Pancreas (tissue), 10 donors: ENCODE measurements at regions not wholly inside any gene's neighbourhood (a gene's known extent, or its start where the extent isn't known, plus 50 kb on each side); places are given as distances from the start of the nearest gene placed in this dataset.

ENCODE experiments used
- ATAC-seq, 4 donors: fragments of 200-7000 bp; cut with Tn5 transposase; one replicate each; pipeline versions ENCODE4 v1.8.0 to v1.9.1; 2020; ENCODE audit warnings: mild to moderate bottlenecking in 4 of 4, moderate library complexity in 4 of 4
- DNase-seq, 6 donors: peaks; one replicate each; pipeline ENCODE4 v3.0.0-alpha.2; 2020
- FAIRE-seq: peaks from 2 replicates; lab custom pipeline; 2012; peaks lifted over from hg19 to GRCh38; lab: Jason Lieb, UNC
- H3K27ac ChIP-seq, 4 donors: fragments of 200-600 bp; sonication (generic); 1 replicate in 3 of 4; 2 replicates in 1 of 4; pipeline versions ENCODE4 v1.5.0 to v1.8.0; 2020
- H3K27me3 ChIP-seq, 4 donors: fragments of 200-600 bp; one replicate each; pipeline ENCODE4 v1.8.0; 2021
- H3K36me3 ChIP-seq, 3 donors: fragments of 200-600 bp; sonication (generic) in 1 of 3; one replicate each; pipeline versions ENCODE4 v1.5.0 to v1.8.0; 2020 to 2021
- H3K4me1 ChIP-seq, 3 donors: fragments of 200-600 bp; one replicate each; pipeline ENCODE4 v1.8.0; 2021
- H3K4me3 ChIP-seq, 4 donors: fragments of 200-600 bp; sonication (generic) in 2 of 4; one replicate each; pipeline versions ENCODE4 v1.5.0 to v1.8.0; 2020 to 2021
- H3K9me3 ChIP-seq, 4 donors: fragments of 200-600 bp; one replicate each; pipeline ENCODE4 v1.8.0; 2021
- WGBS, 2 donors: extraction: QIAGEN DNeasy Blood & Tissue Kit; methylation state at CpG; one replicate each; pipeline ENCODE4 v1.1.7; 2013; 5-methylcytosine and 5-hydroxymethylcytosine counted together
- intact Hi-C, 3 donors: fragments of 100-400 bp; cut with DNase I; formaldehyde crosslinking; loops; one replicate each; pipeline versions ENCODE4 v1.11.1 to v1.14.2; 2022
- TF ChIP-seq, protein P1 (sequence below), 4 donors: fragments of 200-600 bp; sonication (generic) in 3 of 4; IDR thresholded peaks; one replicate each; pipeline versions ENCODE4 v1.5.0 to v1.8.0; 2021; ENCODE audit warnings: antibody characterized with exemption in 4 of 4
- donor health status: healthy with polysubstance abuse.
- donor health status: DM: no; HTN: no; CAD: no; lungs with moderate emphysema.
- donor health status: DM: no; HTN: no; CAD: no.
- donor health status: control.
- donor health status: control.
- donor health status: Bipolar disorder and iron deficiency.
- donor health status: DM: yes; HTN: yes; CAD: no.
- donor health status: DM: no; HTN: no; CAD: no.
- donor health status: DM: no; HTN: no; CAD: no.
- donor health status: DM: yes; HTN: yes; CAD: no.

DNA sequence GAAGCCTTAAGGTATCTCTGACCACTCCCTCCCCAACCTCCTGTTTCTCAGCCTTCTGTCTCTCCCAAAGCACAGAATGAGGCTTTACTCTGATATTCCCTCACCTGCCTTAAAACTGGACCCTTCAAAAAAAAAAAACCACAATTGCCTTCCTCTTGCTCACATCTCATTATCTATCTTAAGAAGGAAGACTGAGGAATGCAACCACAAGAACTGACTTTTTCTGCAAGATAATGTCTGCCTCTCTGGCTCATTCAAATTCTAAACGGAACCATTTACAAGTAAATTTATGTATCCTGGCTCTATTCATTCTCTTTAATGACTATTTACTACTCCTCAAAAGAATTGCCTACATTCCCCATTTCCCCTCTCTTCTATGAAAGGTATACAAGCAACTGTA lies 545.5 kb upstream of the HTR2C start:
- TF ChIP-seq, protein P1, sequence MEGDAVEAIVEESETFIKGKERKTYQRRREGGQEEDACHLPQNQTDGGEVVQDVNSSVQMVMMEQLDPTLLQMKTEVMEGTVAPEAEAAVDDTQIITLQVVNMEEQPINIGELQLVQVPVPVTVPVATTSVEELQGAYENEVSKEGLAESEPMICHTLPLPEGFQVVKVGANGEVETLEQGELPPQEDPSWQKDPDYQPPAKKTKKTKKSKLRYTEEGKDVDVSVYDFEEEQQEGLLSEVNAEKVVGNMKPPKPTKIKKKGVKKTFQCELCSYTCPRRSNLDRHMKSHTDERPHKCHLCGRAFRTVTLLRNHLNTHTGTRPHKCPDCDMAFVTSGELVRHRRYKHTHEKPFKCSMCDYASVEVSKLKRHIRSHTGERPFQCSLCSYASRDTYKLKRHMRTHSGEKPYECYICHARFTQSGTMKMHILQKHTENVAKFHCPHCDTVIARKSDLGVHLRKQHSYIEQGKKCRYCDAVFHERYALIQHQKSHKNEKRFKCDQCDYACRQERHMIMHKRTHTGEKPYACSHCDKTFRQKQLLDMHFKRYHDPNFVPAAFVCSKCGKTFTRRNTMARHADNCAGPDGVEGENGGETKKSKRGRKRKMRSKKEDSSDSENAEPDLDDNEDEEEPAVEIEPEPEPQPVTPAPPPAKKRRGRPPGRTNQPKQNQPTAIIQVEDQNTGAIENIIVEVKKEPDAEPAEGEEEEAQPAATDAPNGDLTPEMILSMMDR (IDR thresholded peaks at IDR 0.05): no peak
- no peak for ATAC-seq
- Histone ChIP-seq H3K36me3 (no peaks in the 10 kb centered on the region), H3K27ac (no peak overlapping the region), H3K4me1 (no peaks in the 10 kb centered on the region), H3K9me3 (no peaks in the 10 kb centered on the region), H3K4me3 (no peak overlapping the region), H3K27me3 (peaks cover 0 to 22% (median 2%) of the 10 kb centered on the region in 4 donors)
- 20 to 22% methylated on average over 1 of the region's 1 CpG for WGBS, 2 donors
- DNase-seq: no peak
- intact Hi-C loops: no loop called here
- no peak for FAIRE-seq

GRCh38 chrX:114037515-114037914 lies 546.4 kb upstream of the HTR2C start:
- H3K4me1 ChIP-seq: no peaks in the 10 kb centered on the region
- H3K27me3 ChIP-seq: peaks cover 0 to 22% (median 2%) of the 10 kb centered on the region in 4 donors
- no peaks in the 10 kb centered on the region for H3K36me3 ChIP-seq
- no peak for FAIRE-seq
- ATAC-seq: no peak
- no peak for DNase-seq
- WGBS, 2 donors: 63% methylated on average over 2 of the region's 2 CpGs
- H3K9me3 ChIP-seq: no peaks in the 10 kb centered on the region
- TF ChIP-seq, protein P1 (IDR thresholded peaks at IDR 0.05): no peak
- intact Hi-C loops: no loop called here
- H3K27ac ChIP-seq: no peak overlapping the region
- no peak overlapping the region for H3K4me3 ChIP-seq

DNA sequence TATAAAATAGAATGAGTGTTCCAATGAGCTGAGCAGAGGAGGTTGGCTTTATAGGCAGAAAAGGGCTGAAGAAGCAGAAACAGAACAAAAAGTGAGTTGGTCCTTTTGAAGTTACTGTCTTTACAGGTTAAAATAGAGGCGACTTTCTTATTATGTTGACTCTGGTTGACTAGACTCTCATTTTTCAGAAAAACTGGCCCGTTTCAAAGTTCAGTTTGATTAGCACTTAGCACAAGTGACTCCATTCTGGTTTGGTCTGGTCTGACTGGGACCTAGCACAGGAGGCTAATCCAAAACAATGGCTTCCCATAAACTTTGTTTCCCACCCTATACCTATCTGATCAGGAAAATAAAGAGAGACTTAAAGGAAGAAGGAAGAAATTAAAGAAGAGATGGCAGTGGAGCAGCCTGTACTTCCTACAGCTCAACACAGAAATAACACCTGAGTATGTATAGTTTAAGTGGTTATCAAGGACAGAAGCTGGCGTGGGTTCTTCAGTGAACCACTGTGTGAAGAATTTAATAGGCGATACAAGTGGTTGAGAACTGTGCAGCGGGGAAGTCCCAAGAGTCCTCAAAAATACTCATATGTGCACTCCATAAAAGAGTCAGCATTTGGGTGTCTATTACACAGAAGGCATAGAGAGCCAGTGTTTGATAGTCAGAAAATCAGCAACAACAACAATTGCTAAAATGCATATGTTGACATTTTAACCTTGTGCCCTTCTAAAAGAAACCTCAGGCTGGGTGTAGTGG lies 554.8 kb upstream of the HTR2C start:
- intact Hi-C loops: no loop called here
- Histone ChIP-seq H3K27ac (no peak overlapping the region), H3K36me3 (no peaks in the 10 kb centered on the region), H3K4me1 (no peaks in the 10 kb centered on the region), H3K9me3 (no peaks in the 10 kb centered on the region), H3K27me3 (peaks cover 0 to 10% (median 0%) of the 10 kb centered on the region in 4 donors), H3K4me3 (no peak overlapping the region)
- FAIRE-seq (no peak), DNase-seq (no peak), ATAC-seq (no peak)
- TF ChIP-seq, protein P1 (IDR thresholded peaks at IDR 0.05): no peak
- 57 to 64% methylated on average over 5 of the region's 5 CpGs for WGBS, 2 donors

DNA sequence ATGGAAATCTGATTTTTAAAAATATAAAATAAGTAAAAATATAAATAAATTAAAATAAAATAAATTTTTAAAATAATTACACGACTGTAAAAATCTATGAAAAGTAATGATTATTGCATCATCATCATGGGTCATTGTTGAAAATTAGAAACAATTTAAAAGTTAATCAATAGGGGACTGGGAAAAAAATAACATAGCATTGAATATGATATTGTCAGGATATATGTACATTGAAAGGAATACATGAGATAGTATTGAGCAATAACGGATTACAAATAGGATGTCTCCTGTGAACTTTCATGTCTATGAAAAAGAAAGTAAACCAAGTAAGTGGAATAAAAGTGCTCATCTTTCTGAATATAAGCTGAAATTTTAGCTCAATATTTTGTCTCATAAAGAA lies 566.8 kb upstream of the HTR2C start:
- no peak for ATAC-seq
- TF ChIP-seq, protein P1 (IDR thresholded peaks at IDR 0.05): no peak
- DNase-seq: no peak
- Histone ChIP-seq H3K4me1 (no peaks in the 10 kb centered on the region), H3K27ac (no peak overlapping the region), H3K4me3 (no peak overlapping the region), H3K36me3 (no peaks in the 10 kb centered on the region), H3K27me3 (peaks cover 0 to 2% (median 0%) of the 10 kb centered on the region in 4 donors), H3K9me3 (no peaks in the 10 kb centered on the region)
- intact Hi-C loops: no loop called here
- peak; percentile 72 for FAIRE-seq
- WGBS, 2 donors: 70 to 78% methylated on average over 2 of the region's 2 CpGs

DNA sequence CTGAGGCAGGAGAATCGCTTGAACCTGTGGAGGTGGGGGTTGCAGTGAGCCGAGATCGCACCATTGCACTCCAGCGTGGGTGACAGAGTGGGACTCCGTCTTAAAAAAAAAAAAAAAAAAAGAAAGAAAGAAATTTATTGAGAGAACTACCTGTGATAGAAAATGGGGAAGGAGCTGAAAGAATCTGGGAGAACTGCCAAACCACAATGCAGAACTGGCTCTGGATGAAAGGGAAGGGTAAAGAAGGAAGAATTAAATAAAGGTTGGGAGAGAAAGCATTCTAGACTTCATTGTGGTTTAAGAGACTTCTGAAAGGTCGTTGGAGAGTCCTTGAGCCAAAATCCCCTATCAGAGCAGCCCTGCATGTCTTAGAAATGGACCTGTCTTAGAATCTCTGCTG lies 567.9 kb upstream of the HTR2C start:
- Histone ChIP-seq H3K27me3 (no peaks in the 10 kb centered on the region), H3K4me1 (no peaks in the 10 kb centered on the region), H3K9me3 (no peaks in the 10 kb centered on the region), H3K27ac (no peak overlapping the region), H3K36me3 (no peaks in the 10 kb centered on the region), H3K4me3 (no peak overlapping the region)
- DNase-seq: no peak
- no peak for ATAC-seq
- FAIRE-seq: no peak
- TF ChIP-seq, protein P1 (IDR thresholded peaks at IDR 0.05): no peak
- intact Hi-C loops: no loop called here
- 65 to 71% methylated on average over 6 of the region's 6 CpGs for WGBS, 2 donors
